Endothelial cell of umbilical vein (primary cell): ENCODE measurements at regions not wholly inside any gene's neighbourhood (a gene's known extent, or its start where the extent isn't known, plus 50 kb on each side); places are given as distances from the start of the nearest gene placed in this dataset.

ENCODE experiments used
- JUN ChIP-seq: IDR thresholded peaks from 2 replicates; pipeline ENCODE4 v1.6.1; 2011; ENCODE audit warnings: borderline replicate concordance, low read depth; ENCODE audit not compliant: insufficient read length, insufficient read depth
- POLR2A ChIP-seq: IDR thresholded peaks from 2 replicates; pipeline ENCODE4 v1.6.1; 2012; ENCODE audit warnings: low read depth, mild to moderate bottlenecking, control low read depth, low read length
- TF ChIP-seq, protein P1 (sequence below), 2 donors: IDR thresholded peaks; 1 replicate in 1 of 2; 2 replicates in 1 of 2; pipeline ENCODE4 v1.5.1; 2011; ENCODE audit warnings: low read length in 2 of 2, mild to moderate bottlenecking in 2 of 2, moderate library complexity in 2 of 2, control low read depth in 1 of 2, inconsistent platforms in 1 of 2, low read depth in 1 of 2; ENCODE audit not compliant: insufficient read depth in 1 of 2; ENCODE audit errors: extremely low read depth in 1 of 2

DNA sequence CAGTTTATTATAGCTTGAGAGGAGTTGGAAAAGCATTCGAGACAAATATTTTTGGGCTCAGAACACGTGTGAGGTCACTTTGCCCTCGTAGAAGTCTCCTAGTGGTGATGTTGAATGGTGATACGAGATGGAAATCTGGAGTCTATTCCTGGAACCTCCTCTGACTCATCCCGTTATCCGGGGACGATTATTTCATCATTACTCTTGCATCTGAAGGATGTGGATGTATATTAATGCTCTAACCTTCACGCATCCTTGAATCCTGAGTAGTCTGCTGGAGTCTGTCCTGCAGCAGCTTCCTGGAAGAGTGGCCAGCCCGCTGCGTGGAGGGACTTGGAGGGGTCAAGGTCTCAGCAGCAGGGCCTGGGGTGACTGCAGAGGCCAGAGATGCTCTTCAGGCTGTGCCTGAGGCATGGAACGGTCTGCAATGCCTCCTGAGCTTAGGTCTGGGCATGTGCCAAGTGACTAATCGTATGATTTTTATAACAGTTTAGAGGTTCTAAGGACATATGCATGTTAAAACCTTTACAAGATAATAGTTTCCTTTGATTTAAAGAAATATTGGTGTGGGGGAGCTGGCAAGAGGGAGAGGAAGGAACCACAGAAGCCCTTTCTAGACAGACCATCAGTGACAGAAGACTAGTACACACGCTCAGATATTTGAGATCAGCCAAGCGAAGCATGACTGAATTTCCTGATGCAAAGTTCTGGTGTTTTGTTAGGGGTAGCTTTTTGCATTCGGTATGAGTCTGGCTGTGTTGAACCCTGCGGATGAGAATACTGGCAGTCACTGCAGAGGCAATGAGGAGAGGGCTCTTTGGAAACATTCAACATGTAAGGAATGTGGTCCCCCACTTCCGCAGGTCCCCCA lies 400.2 kb downstream of the QKI start:
- TF ChIP-seq, protein P1, sequence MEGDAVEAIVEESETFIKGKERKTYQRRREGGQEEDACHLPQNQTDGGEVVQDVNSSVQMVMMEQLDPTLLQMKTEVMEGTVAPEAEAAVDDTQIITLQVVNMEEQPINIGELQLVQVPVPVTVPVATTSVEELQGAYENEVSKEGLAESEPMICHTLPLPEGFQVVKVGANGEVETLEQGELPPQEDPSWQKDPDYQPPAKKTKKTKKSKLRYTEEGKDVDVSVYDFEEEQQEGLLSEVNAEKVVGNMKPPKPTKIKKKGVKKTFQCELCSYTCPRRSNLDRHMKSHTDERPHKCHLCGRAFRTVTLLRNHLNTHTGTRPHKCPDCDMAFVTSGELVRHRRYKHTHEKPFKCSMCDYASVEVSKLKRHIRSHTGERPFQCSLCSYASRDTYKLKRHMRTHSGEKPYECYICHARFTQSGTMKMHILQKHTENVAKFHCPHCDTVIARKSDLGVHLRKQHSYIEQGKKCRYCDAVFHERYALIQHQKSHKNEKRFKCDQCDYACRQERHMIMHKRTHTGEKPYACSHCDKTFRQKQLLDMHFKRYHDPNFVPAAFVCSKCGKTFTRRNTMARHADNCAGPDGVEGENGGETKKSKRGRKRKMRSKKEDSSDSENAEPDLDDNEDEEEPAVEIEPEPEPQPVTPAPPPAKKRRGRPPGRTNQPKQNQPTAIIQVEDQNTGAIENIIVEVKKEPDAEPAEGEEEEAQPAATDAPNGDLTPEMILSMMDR (IDR thresholded peaks at IDR 0.05; ENCODE audit: extremely low read depth in 1 of 2, insufficient read depth in 1 of 2, low read depth in 1 of 2, low read length in 2 of 2), result no peak
- TF ChIP-seq POLR2A (no peak), JUN (no peak)
